GM18909 (cell line): ENCODE measurements at regions not wholly inside any gene's neighbourhood (a gene's known extent, or its start where the extent isn't known, plus 50 kb on each side); places are given as distances from the start of the nearest gene placed in this dataset.
"Not testable (repeated sequence)": the region's sequence is repeated elsewhere in the genome, so short reads cannot be mapped to it uniquely, and the experiment has no call there.

Experiments
- ATAC-seq: cut with Tn5 transposase; IDR thresholded peaks from one replicate; pipeline ENCODE4 v1.9.1; 2021; ENCODE audit warnings: mild to moderate bottlenecking; ENCODE audit not compliant: unreplicated experiment, poor library complexity

DNA sequence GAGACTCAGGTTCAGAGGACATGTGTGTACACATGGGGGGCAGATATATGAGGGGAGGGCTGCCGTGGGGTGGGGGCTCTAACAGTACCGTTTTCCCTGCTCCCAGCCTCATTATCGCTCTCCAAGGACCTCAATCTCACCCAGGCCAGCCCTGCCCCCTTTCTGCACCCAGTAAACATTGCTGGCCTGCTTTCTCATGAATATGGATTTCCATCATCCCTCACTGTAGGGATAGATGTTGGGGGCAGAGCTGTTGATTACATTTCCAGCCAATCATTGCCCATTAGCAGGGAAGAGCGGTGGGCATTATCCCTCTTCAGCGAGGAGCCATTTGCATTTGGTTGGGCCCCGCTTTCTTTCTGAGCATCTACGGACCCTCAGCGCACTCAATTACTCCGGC is 273.8 kb downstream of the RPS6KC1 start:
- no peak for ATAC-seq

DNA sequence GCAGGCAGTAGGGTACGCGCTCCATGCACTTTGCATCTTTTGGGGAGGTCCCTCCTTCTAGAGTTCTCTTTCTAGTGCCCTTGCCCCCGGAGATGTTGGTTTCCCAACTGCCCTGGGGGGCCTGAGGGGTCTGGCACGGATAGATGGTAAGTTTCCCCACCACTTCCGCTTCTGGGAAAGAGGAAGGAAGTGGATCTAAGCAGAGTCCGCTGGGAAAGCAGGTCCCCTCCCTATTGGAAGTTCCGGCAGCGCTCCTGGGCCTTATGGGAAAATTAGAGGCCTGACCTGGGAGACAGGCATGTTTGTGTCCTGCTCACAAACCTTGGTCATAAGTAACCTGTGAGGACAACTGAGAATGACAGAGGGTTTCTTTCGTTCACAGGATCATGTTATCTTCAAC is 274.4 kb downstream of the RPS6KC1 start:
- ATAC-seq = no peak

DNA sequence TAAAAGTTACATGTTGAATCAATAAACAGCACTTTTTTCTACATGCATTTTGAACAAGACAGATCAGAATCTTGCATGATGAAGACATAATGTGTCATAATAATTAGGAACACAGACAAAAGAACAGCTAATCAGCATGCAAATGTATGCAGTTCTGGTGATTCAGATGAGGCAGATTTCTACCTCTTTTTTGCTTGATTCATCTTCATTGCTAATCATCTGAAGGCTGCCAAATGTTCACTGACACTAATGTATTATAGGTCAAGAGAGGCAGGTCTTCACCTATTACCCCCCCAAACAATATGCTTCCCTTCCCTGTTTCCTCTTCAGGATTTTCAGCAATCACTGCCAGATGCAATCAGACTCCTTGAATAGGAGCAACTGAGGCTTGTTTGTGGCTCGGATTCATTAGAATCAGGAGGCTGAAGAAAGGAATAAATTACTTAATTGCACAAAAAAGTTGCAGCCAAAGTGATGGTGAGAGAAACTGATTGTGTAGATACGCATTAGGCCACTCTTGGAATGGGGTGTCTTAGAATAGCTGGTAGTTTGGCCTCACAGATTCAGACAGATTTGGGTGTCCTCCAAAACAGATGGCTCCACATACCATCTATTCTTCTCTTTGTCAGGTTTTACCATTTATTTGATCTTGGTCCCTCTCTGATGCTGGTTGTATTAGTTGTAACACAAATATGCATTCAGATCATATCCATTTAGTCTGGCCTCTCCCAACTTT is 275.4 kb downstream of the RPS6KC1 start:
- ATAC-seq = no peak

DNA sequence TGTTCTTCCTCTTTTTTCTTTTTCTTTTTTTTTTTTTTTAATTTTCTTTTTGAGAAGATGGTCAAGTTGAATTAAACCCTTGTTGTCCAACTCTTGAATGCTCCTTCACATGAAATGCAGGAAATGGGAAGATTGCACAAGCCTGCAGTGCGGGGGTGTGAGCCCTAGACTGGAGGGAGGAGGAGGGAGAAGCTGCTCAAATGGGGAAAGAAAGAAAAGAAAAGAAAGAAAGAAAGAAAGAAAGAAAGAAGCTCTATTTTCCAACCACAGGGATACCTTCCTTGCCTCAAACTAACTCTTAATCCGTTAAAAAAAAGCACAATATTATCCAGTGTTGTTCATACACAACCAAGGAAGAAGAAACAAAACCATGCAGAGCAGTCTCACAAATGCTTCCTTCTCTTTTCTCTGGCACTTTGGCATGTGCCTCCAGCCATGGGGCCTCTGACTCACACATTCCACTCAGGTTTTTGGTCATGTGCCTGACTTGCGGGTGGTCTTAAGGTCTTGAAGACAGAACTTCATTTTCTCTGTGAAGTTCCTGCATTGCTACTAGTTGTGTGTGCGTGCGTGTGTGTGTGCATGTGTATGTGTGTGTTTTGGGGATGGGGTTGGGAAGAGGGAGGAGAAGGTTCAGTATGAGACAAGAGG is 276.1 kb downstream of the RPS6KC1 start:
- ATAC-seq = no peak

DNA sequence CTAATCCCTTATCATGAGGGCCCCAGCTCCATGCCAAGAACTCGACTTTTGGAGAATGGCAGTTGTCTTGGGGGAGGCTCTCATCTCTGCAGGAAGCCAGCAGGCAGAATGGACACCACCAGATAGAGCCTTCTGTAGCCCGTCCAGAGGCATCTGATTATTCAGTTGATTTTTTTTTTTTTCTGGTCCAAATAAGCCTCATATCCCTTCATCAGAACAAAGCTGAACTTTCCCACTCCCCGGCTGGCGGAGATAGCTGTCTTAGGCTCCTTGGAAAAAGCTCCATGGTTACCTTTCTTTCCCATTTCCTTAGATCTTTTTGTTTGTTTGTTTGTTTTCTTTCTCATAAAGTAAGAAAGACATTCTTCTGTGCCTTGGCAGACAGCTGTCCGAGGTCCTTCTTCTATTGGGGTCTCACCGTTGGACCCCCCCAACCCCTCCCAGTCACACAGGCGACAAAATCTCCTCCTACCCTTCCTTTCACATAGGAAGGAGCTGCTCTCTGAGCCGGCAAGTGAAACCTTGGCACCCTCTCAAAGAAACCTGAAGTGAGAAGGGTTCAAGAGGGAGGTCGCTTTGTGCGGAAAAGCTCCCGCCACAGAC is 278.5 kb downstream of the RPS6KC1 start:
- ATAC-seq = no peak

DNA sequence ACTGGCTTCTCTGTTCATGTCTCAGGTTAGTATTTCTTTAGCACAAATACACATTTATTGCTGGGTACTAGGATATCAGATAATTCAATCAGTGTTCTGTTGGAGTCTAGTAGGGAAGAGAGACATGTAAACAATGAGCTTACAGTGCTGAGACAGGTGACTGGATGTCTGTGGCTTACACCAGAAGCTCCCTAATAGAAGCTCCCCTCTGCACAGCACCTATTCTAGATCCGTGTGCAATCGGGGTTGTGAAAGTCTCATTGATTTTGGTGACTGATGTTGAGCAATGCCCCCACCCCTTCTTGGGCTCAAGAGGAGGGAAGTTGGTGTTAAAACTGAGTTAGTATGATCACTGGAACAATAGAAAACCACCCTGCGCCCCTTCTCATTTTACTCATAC is 279.2 kb downstream of the RPS6KC1 start:
- no peak for ATAC-seq

DNA sequence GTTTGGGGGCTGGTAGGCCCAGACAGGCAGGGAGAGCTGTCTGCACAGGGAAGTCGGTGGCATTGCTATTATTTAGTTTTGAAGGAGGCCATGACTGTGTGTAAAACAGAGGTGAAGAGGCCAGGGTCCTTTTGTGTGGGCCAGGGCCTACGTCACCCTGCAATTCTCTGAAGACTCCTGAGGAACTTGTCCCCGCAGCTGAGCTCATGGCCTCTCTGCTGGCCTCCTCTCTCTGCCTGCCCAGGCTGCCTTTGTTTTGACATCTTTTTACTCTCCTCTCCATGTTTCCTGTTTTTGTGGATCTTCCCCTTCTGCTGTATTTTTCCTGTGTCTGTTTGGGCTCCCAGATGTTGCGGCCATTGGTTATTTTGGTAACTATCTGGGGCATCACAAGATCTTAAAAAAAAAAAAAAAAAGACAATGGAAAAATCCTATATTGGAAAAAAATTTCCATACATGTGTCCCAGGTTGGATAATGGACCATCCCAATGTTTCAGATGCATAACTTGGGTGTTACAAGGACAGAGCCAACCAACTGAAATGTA is 280.7 kb downstream of the RPS6KC1 start:
- ATAC-seq = no peak

DNA sequence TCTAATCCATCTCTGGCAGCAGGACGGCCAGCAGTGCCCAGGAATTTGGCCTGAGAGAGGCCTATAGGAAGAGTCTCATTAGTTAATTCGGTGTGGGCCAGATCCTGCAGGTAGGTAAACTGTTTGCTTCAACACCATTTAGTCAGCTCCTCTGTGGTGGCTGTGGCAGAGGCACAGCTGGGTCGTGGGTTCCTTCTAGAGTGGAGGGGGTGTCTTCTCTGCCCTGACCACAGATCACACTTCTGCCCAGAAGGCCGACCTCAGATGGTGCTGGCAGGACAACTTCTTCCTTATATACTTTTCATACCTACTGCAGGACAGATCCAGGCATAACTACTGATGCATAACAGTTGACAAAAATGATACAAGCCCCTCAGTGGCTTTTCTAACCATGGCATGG is 281.4 kb downstream of the RPS6KC1 start:
- no peak for ATAC-seq

DNA sequence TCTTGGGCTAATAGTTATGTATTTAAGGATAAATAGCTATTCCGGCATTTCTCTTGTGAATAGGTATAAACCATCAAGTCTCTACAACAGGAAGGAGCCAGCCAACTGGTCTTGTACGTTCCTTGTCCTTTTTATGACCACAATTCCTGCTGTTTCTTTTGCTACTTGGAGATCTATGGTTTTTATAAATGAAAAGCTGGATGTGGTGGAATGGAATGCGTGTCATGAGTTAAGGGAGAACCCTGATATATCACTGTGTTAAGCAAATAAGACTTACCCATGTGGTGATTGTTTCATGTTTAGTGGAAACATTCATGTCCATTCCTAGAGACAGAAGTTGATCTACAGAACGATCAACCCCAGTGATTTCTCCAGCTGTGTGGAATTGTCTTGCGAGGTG is 282.1 kb downstream of the RPS6KC1 start:
- no peak for ATAC-seq

DNA sequence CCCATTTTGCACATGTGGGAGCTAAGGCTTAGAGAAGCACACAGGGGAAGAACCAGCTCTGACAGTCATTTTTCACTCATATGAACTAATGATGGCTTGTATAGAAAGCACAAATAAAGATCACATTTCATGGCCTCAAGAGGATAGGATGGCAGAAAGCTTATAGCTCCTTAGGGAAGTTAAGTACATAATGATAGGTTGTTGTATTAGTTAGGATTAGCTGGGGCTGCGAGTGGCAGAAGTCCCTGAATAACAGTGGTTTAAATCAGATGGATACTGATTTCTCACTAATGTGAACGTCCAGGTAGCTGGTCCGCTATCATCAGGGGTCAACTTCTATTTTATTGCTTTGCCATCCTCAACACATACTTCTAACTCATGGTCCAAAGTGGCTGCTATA is 284.0 kb downstream of the RPS6KC1 start:
- no peak for ATAC-seq

DNA sequence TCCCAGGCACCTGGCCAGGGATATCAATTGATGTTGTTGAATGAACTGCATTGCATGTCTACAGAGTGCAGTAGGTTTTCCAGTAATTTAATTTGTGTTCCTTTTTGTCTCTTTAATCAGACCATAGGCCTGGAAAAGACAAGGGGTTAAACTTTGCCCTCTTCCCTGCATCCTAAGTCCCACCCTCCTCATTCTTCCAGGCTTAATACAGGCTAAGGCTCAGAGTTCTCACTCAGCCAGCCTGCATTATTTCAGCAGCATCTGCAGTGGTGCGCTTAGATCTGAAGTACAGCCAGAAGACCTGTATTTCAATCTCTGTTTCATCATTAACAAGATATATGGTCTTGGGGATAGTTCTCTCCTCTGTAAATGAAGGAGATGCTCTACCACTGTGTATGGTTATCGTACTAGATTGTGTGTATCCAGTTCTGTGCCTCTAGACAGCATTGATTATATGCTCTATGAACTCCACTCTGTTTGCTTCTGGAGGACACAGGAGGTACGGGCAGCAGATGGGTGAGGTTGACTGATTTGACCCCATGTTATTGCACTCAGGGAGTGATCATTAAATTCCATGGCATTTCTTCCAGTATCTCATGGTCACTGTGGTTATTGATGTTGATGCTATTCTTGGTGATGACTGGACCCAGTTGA is 286.1 kb downstream of the RPS6KC1 start:
- no peak for ATAC-seq

DNA sequence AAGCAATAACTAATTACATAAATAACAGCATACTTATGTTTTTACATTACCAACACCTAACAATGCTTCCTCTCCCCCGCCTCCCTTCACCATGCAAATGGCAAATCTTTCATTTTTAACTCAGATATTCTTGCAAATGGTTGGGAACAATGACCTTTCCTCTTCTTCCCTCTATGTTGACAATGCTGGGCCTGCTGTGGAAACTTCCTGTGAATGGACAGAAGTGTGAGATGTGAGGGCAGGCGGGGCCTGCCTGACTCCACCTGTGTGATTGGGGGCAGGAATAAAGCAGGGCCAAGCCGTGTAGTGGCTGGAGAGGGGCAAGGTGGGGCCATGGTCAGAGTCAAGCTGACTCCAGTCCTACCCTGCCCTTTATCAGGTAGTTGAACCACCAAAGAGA is 289.6 kb downstream of the RPS6KC1 start:
- ATAC-seq = no peak

DNA sequence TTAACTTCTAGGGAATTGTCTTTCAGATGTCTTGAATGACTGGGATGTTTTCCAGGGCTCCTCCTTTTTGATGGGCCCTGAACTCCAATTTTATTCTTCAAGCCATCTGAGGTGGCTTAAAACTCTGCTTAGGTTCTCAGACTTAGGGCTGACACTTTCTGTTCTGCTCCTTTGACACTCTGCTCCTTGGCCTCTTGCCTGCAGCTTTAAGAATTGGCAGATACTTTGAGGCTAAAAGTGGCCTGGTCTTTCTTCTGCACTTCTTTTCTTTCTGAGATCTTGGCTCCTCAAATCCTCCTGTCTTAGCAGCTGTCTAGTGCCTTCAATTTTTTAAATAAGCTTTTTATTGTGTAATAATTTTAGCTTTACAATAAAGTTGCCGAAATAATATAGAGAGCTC is 294.6 kb downstream of the RPS6KC1 start:
- ATAC-seq = no peak

DNA sequence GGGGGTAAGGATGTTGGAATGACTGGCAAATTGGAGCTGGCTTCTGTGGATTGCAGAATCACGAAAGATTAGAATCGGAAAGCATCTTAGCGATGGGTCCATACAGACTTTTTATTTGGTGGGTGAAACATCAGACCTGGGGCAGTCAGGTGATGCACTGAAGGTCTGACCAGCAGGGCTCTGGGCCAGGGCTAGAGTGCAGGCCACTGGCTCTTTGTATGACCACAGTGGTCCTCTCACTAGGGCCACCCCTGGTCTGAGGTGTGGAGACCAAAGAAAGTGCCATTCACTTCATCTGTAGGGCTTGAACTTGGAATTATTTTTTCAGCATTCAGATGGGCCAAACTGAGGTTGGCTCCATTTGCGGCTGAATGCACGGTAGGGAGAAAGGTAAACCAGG is 306.4 kb downstream of the RPS6KC1 start:
- ATAC-seq = no peak

DNA sequence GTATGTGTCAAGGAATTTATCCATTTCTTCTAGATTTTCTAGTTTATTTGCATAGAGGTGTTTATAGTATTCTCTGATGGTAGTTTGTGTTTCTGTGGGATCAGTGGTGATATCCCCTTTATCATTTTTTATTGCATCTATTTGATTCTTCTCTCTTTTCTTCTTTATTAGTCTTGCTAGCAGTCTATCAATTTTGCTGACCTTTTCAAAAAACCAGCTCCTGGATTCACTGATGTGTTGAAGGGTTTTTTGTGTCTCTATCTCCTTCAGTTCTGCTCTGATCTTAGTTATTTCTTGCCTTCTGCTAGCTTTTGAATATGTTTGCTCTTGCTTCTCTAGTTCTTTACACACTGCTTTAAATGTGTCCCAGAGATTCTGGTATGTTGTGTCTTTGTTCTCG is 307.3 kb downstream of the RPS6KC1 start:
- not testable (repeated sequence) for ATAC-seq

DNA sequence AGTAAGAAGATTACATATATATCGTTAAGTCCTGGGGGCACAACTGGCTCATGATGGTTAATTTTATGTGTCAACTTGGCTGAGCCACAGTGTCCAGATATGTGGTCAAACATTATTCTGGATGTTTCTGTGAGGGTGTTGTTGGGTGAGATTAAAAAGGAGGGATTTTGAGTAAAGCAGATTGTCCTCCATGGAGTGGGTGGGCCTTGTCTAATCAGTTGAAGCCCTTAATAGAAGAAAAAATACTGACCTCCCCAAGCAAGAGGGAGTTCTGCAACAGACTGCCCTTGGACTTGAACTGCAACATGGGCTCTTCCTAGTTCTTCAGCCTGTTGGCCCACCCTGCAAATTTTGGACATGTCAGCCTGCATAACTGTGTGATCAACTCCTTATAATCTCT is 311.6 kb downstream of the RPS6KC1 start:
- ATAC-seq = no peak

DNA sequence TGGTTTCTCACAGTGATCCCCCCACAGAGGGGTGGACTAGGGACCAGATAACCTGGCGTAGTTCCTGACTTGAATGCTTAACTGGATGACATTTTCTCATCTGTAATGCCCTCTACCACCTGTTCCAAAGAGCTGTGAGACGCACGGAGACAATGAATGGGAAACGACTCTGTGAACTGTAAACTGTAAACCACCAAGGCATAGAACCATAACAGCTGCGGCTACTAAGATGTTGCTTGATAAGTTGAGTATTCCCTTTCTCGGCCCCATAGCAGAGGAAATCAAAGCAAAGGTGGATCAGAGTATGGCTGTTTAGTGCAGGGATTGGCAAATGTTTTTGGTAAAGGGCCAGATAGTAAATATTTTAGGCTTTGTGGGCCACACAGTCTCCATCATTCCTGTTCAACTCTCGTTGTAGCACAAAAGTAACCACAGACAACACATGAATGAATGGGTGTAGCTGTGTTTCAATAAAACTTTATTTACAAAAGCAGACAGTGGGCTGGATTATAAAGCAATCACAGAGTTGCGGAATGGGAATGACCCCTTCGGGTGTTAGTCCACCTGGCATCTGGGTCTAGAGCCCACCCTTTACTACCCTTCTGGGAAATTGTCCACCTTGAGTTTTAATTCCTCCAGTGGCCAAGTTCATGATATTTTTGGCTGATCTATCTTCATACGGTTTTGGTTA is 315.2 kb downstream of the RPS6KC1 start:
- no peak for ATAC-seq

DNA sequence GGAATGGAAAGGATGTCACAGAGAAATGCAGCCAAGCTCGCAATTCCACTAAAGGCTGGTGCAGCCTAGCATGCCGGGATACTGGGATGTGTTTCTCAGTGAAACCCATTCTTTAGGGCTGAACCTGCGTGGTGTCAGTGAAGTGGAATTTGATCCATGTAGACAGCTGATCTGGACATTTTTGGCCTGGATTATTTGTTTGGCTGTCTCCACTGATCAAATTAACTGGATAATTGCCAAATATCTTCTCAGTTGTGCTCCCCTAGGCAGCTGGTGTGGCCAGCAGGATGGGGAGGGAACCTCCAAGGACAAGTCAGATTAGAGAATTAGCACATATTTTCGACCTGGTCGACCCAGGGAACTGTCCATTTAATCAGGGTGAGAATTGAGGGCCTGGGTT is 318.4 kb downstream of the RPS6KC1 start:
- ATAC-seq = no peak

DNA sequence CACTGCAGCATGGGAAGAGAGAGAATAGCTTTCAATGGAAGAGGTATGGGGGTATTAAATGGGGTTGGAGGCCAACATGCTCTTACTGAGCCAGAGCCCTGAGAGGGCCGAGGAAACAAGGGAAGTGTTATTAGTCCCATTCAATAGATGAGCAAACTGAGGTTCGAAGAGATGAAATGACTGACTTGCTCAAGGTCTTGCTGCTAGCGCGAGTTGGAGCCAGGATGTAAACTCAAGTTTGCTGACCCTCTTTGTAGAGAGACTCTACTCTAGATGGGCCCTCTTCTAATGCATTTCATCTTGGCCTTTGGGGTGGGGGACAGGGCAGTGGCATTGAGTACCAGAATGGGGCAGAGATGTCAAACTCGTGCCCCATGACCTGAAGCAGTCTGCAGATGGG is 319.5 kb downstream of the RPS6KC1 start:
- no peak for ATAC-seq

DNA sequence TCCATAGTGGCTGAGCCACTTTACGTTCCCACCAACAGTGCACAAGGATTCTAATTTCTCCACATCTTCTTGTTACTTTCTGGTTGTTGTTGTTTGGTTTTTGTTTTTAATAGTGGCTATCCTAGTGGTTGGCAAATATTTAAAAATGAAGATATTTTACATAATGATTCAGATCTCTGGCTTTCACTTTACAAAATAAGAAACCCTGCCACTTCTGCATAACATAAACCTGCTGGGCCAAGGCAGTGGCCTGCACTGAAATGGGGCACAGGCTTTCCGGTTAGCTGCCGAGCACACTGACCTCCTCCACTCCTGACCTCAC is 320.4 kb downstream of the RPS6KC1 start:
- no peak for ATAC-seq
